H9 (cell line): ENCODE measurements at regions not wholly inside any gene's neighbourhood (a gene's known extent, or its start where the extent isn't known, plus 50 kb on each side); places are given as distances from the start of the nearest gene placed in this dataset.
A peak's percentile ranks its signal among the peaks of the same experiment; 100 is the strongest.

ENCODE experiments used
- DNase-seq: peaks from one replicate; pipeline ENCODE4 v3.0.0-alpha.2; 2017
- H2AFZ ChIP-seq: one replicate; pipeline ENCODE4 v1.6.1; 2013; ENCODE audit warnings: mild to moderate bottlenecking, low read length, control low read depth, moderate library complexity
- H2AK5ac ChIP-seq: 2 replicates; pipeline ENCODE4 v1.6.1; 2013; ENCODE audit warnings: low read length, control low read depth, mixed read lengths; ENCODE audit not compliant: insufficient read length
- H2BK120ac ChIP-seq: one replicate; pipeline ENCODE4 v1.6.1; 2013; ENCODE audit warnings: low read depth, mild to moderate bottlenecking, low read length, control low read depth, inconsistent platforms; ENCODE audit not compliant: poor library complexity, severe bottlenecking
- H2BK12ac ChIP-seq: 2 replicates; pipeline ENCODE4 v1.6.1; 2013; ENCODE audit warnings: low read length, control low read depth, mixed read lengths, low read depth; ENCODE audit not compliant: insufficient read length
- H2BK15ac ChIP-seq: 2 replicates; pipeline ENCODE4 v1.6.1; 2013; ENCODE audit warnings: low read depth, low read length, control low read depth
- H2BK20ac ChIP-seq: one replicate; pipeline ENCODE4 v1.6.1; 2013; ENCODE audit warnings: low read depth, mild to moderate bottlenecking, low read length, control low read depth, inconsistent platforms; ENCODE audit not compliant: poor library complexity, severe bottlenecking
- H2BK5ac ChIP-seq: 2 replicates; pipeline ENCODE4 v1.6.1; 2013; ENCODE audit warnings: low read length, control low read depth, mixed read lengths; ENCODE audit not compliant: insufficient read length
- H3K14ac ChIP-seq: 2 replicates; pipeline ENCODE4 v1.6.1; 2013; ENCODE audit warnings: low read length, control low read depth; ENCODE audit not compliant: insufficient read depth
- H3K18ac ChIP-seq: 2 replicates; pipeline ENCODE4 v1.6.1; 2013; ENCODE audit warnings: low read depth, mild to moderate bottlenecking, mixed read lengths, low read length, control low read depth; ENCODE audit not compliant: insufficient read length
- H3K23ac ChIP-seq: 2 replicates; pipeline ENCODE4 v1.6.1; 2013; ENCODE audit warnings: low read length, control low read depth, mixed read lengths, low read depth; ENCODE audit not compliant: insufficient read length
- H3K23me2 ChIP-seq: 2 replicates; pipeline ENCODE4 v1.6.1; 2013; ENCODE audit warnings: low read depth, mild to moderate bottlenecking, mixed read lengths, low read length, control low read depth; ENCODE audit not compliant: insufficient read length, poor library complexity, severe bottlenecking
- H3K27ac ChIP-seq: 2 replicates; pipeline ENCODE4 v1.5.1; 2013; ENCODE audit warnings: low read length, control low read depth, mixed read lengths, low read depth; ENCODE audit not compliant: insufficient read length
- H3K27me3 ChIP-seq: 2 replicates; pipeline ENCODE4 v1.6.1; 2013; ENCODE audit warnings: low read length, control low read depth, inconsistent platforms; ENCODE audit not compliant: insufficient read depth
- H3K4ac ChIP-seq: 2 replicates; pipeline ENCODE4 v1.6.1; 2013; ENCODE audit warnings: low read depth, mild to moderate bottlenecking, control low read depth, inconsistent platforms, low read length, moderate library complexity
- H3K4me1 ChIP-seq: 2 replicates; pipeline ENCODE4 v1.6.1; 2013; ENCODE audit warnings: low read length, control low read depth, inconsistent platforms; ENCODE audit not compliant: insufficient read depth
- H3K4me2 ChIP-seq: 2 replicates; pipeline ENCODE4 v1.6.1; 2013; ENCODE audit warnings: low read length, control low read depth, mixed read lengths; ENCODE audit not compliant: insufficient read length, insufficient read depth
- H3K56ac ChIP-seq: 2 replicates; pipeline ENCODE4 v1.6.1; 2013; ENCODE audit warnings: low read depth, mild to moderate bottlenecking, mixed read lengths, low read length, control low read depth; ENCODE audit not compliant: insufficient read length
- H3K79me1 ChIP-seq: 2 replicates; pipeline ENCODE4 v1.6.1; 2013; ENCODE audit warnings: low read depth, mild to moderate bottlenecking, moderate library complexity, low read length, control low read depth, inconsistent platforms; ENCODE audit not compliant: insufficient read depth, poor library complexity, severe bottlenecking
- H3K79me2 ChIP-seq: 2 replicates; pipeline ENCODE4 v1.6.1; 2013; ENCODE audit warnings: low read length, control low read depth, inconsistent platforms; ENCODE audit not compliant: insufficient read depth
- H3K9ac ChIP-seq: 2 replicates; pipeline ENCODE4 v1.6.1; 2013; ENCODE audit warnings: low read length, control low read depth, mixed read lengths; ENCODE audit not compliant: insufficient read length; ENCODE audit errors: extremely low read depth
- H3K9me3 ChIP-seq: one replicate; pipeline ENCODE4 v1.6.1; 2013; ENCODE audit warnings: low read depth, low read length, inconsistent platforms; ENCODE audit not compliant: control insufficient read depth
- H3T11ph ChIP-seq: one replicate; pipeline ENCODE4 v1.6.1; 2013; ENCODE audit warnings: mild to moderate bottlenecking, low read length, control low read depth, inconsistent platforms
- H4K20me1 ChIP-seq: one replicate; pipeline ENCODE4 v1.6.1; 2013; ENCODE audit not compliant: control insufficient read depth, insufficient read length, insufficient read depth
- H4K5ac ChIP-seq: 2 replicates; pipeline ENCODE4 v1.6.1; 2013; ENCODE audit warnings: low read depth, mild to moderate bottlenecking, mixed read lengths, low read length, control low read depth; ENCODE audit not compliant: insufficient read length
- H4K8ac ChIP-seq: replicated peaks from 2 replicates; pipeline ENCODE4 v1.6.1; 2013; ENCODE audit warnings: low read length, control low read depth, mixed read lengths, low read depth; ENCODE audit not compliant: insufficient read length
- H4K91ac ChIP-seq: 2 replicates; pipeline ENCODE4 v1.6.1; 2013; ENCODE audit warnings: low read depth, mild to moderate bottlenecking, moderate library complexity, mixed read lengths, low read length, control low read depth; ENCODE audit not compliant: insufficient read length
- H3K27ac Mint-ChIP-seq, 3 experiments: 2 replicates in 2 of 3; 3 replicates in 1 of 3; pipeline ENCODE4 v1.8.0; 2020 to 2021; ENCODE audit warnings: mixed read lengths in 3 of 3, mild to moderate bottlenecking in 1 of 3, moderate library complexity in 1 of 3
- H3K27me3 Mint-ChIP-seq: 2 replicates; pipeline ENCODE4 v1.8.0; 2021; ENCODE audit warnings: low read depth, mild to moderate bottlenecking, moderate library complexity, mixed read lengths
- H3K36me3 Mint-ChIP-seq, 3 experiments: 2 replicates in 2 of 3; 3 replicates in 1 of 3; pipeline ENCODE4 v1.8.0; 2020 to 2021; ENCODE audit warnings: low read depth in 3 of 3, mixed read lengths in 3 of 3; ENCODE audit not compliant: insufficient read depth in 1 of 3
- H3K4me1 Mint-ChIP-seq, 2 experiments: 2 replicates each; pipeline ENCODE4 v1.8.0; 2020; ENCODE audit warnings: mixed read lengths in 2 of 2
- H3K4me3 Mint-ChIP-seq, 2 experiments: 2 replicates in 1 of 2; 3 replicates in 1 of 2; pipeline ENCODE4 v1.8.0; 2020 to 2021; ENCODE audit warnings: mild to moderate bottlenecking in 2 of 2, mixed read lengths in 2 of 2, moderate library complexity in 1 of 2
- H3K9me3 Mint-ChIP-seq, 2 experiments: 2 replicates in 1 of 2; 3 replicates in 1 of 2; pipeline ENCODE4 v1.8.0; 2020; ENCODE audit warnings: mild to moderate bottlenecking in 2 of 2, mixed read lengths in 2 of 2, moderate library complexity in 1 of 2
- CTCF ChIP-seq: fragments of 200-600 bp; sonication (generic); conservative IDR thresholded peaks from 3 replicates; pipeline ENCODE4 v1.8.0; 2021; ENCODE audit warnings: antibody characterized with exemption, mild to moderate bottlenecking
- WGBS: extraction: QIAGEN DNeasy Blood & Tissue Kit; methylation state at CpG from one replicate; pipeline ENCODE4 v1.1.7; 2013; ENCODE audit warnings: missing lambda C conversion rate, low lambda C conversion rate, mixed read lengths; ENCODE audit not compliant: insufficient read length; ENCODE audit errors: extremely low coverage; 5-methylcytosine and 5-hydroxymethylcytosine counted together

GRCh38 chr1:195580988-195581387, 1027.3 kb downstream of the KCNT2 start:
- Histone ChIP-seq H2BK5ac (no peak overlapping the region), H3K4me1 (no peaks in the 10 kb centered on the region), H3T11ph (no peak overlapping the region), H2BK15ac (no peak overlapping the region), H4K5ac (no peak overlapping the region), H3K18ac (no peak overlapping the region), H2BK120ac (no peak overlapping the region), H3K4me2 (no peak overlapping the region), H3K56ac (no peak overlapping the region), H3K27ac (no peak overlapping the region), H3K27me3 (no peaks in the 10 kb centered on the region), H2AK5ac (no peak overlapping the region), H4K20me1 (no peaks in the 10 kb centered on the region), H3K79me2 (no peaks in the 10 kb centered on the region), H2BK12ac (no peak overlapping the region), H3K23ac (no peak overlapping the region), H3K9ac (no peak overlapping the region), H2BK20ac (no peak overlapping the region), H3K4ac (no peak overlapping the region), H3K9me3 (no peaks in the 10 kb centered on the region), H4K91ac (no peak overlapping the region), H2AFZ (no peak overlapping the region), H3K79me1 (no peaks in the 10 kb centered on the region), H3K23me2 (no peaks in the 10 kb centered on the region), H4K8ac (no peak overlapping the region), H3K14ac (no peak overlapping the region)
- H3K4me3 Mint-ChIP-seq = no peak overlapping the region
- no peaks in the 10 kb centered on the region for H3K27me3 Mint-ChIP-seq
- no peak overlapping the region for H3K27ac Mint-ChIP-seq
- H3K4me1 Mint-ChIP-seq = no peaks in the 10 kb centered on the region
- WGBS = no CpG with 5 or more reads among the region's 2 CpGs
- H3K9me3 Mint-ChIP-seq = no peaks in the 10 kb centered on the region
- peak; percentile 45; the same call in 1 of the 3 replicates for TF ChIP-seq CTCF
- no peaks in the 10 kb centered on the region for H3K36me3 Mint-ChIP-seq
- no peak for DNase-seq
